CD4-positive, alpha-beta T cell (primary cell): ENCODE measurements at regions not wholly inside any gene's neighbourhood (a gene's known extent, or its start where the extent isn't known, plus 50 kb on each side); places are given as distances from the start of the nearest gene placed in this dataset.

Experiments
- ATAC-seq: fragments of 200-7000 bp; cut with Tn5 transposase; one replicate; pipeline ENCODE4 v1.10.0; 2022; ENCODE audit warnings: mild to moderate bottlenecking; ENCODE audit not compliant: poor library complexity
- CTCF ChIA-PET: fragments of 350-600 bp; sonication (Branson Sonifier 250); formaldehyde crosslinking; loops from one replicate; lab custom pipeline; 2021; ENCODE audit warnings: antibody characterized with exemption, inconsistent platforms; lab: Charles Lee
- POLR2A ChIA-PET: fragments of 350-600 bp; sonication (Branson Sonifier 250); formaldehyde crosslinking; loops from one replicate; lab custom pipeline; 2021; ENCODE audit warnings: antibody characterized with exemption, inconsistent platforms; lab: Charles Lee
- DNase-seq, 14 experiments: peaks; one replicate each; pipeline ENCODE4 v3.0.0-alpha.2; 2013 to 2020; ENCODE audit warnings: mixed read lengths in 2 of 14
- H3K27ac ChIP-seq, 2 donors: one replicate each; pipeline versions ENCODE4 v1.5.1 to v1.7.0; 2013; ENCODE audit warnings: low read length in 2 of 2, low read depth in 1 of 2, mild to moderate bottlenecking in 1 of 2
- H3K27me3 ChIP-seq, 2 experiments: 1 replicate in 1 of 2; 2 replicates in 1 of 2; pipeline versions ENCODE4 v1.6.1 to v1.7.0; 2013; ENCODE audit warnings: low read length in 2 of 2, control low read depth in 1 of 2, mild to moderate bottlenecking in 1 of 2, moderate library complexity in 1 of 2; ENCODE audit not compliant: insufficient read depth in 2 of 2, control insufficient read depth in 1 of 2
- H3K36me3 ChIP-seq: one replicate; pipeline ENCODE4 v1.6.1; 2013; ENCODE audit warnings: low read length, control low read depth; ENCODE audit not compliant: insufficient read depth
- H3K4me1 ChIP-seq: one replicate; pipeline ENCODE4 v1.6.1; 2013; ENCODE audit warnings: low read length, control low read depth; ENCODE audit not compliant: insufficient read depth
- H3K4me3 ChIP-seq: one replicate; pipeline ENCODE4 v1.5.1; 2013; ENCODE audit warnings: mild to moderate bottlenecking, low read length, moderate library complexity
- H3K9me3 ChIP-seq, 2 experiments: 1 replicate in 1 of 2; 2 replicates in 1 of 2; pipeline versions ENCODE4 v1.6.1 to v1.7.0; 2013; ENCODE audit warnings: low read length in 2 of 2, mild to moderate bottlenecking in 2 of 2, control low read depth in 1 of 2, moderate library complexity in 1 of 2; ENCODE audit not compliant: control insufficient read depth in 1 of 2, insufficient read depth in 1 of 2
- H3K27ac Mint-ChIP-seq: one replicate; pipeline ENCODE4 v1.8.0; 2020; ENCODE audit warnings: mixed read lengths
- H3K27me3 Mint-ChIP-seq: one replicate; pipeline ENCODE4 v1.8.0; 2021; ENCODE audit warnings: mixed read lengths
- H3K36me3 Mint-ChIP-seq: one replicate; pipeline ENCODE4 v1.8.0; 2021; ENCODE audit warnings: low read depth, mixed read lengths
- H3K4me1 Mint-ChIP-seq: one replicate; pipeline ENCODE4 v1.8.0; 2021; ENCODE audit warnings: low read depth, mixed read lengths
- H3K4me3 Mint-ChIP-seq: one replicate; pipeline ENCODE4 v1.8.0; 2020; ENCODE audit warnings: mild to moderate bottlenecking, mixed read lengths
- H3K9me3 Mint-ChIP-seq: one replicate; pipeline ENCODE4 v1.8.0; 2020; ENCODE audit warnings: mixed read lengths
- CTCF ChIP-seq: fragments of 200-600 bp; IDR thresholded peaks from one replicate; pipeline ENCODE4 v1.8.0; 2022; ENCODE audit warnings: antibody characterized with exemption, mild to moderate bottlenecking
- intact Hi-C, 2 experiments: fragments of 100-400 bp; cut with DNase I in 1 of 2; cut with micrococcal nuclease in 1 of 2; formaldehyde crosslinking; loops; one replicate each; pipeline versions ENCODE4 v1.15.1 to v1.9.0; 2023 to 2025; cut with DNase I, micrococcal nuclease

- Mint-ChIP-seq H3K27me3 (peaks cover 4% of the 10 kb centered on the region), H3K9me3 (no peaks in the 10 kb centered on the region), H3K36me3 (no peaks in the 10 kb centered on the region), H3K4me3 (no peak overlapping the region), H3K4me1 (no peaks in the 10 kb centered on the region), H3K27ac (no peak overlapping the region)
- POLR2A ChIA-PET, result no interaction called here
- intact Hi-C loops, result no loop called here
- H3K36me3 ChIP-seq, result no peaks in the 10 kb centered on the region
- no peaks in the 10 kb centered on the region for H3K9me3 ChIP-seq
- ATAC-seq, result no peak
- H3K4me3 ChIP-seq, result no peak overlapping the region
- TF ChIP-seq CTCF, result no peak
- no peak overlapping the region for H3K27ac ChIP-seq
- peaks cover 3 to 4% of the 10 kb centered on the region in 2 experiments for H3K27me3 ChIP-seq
- H3K4me1 ChIP-seq, result no peaks in the 10 kb centered on the region
- DNase-seq, result no peak
- CTCF ChIA-PET, result no interaction called here
Measured at GRCh38 chr6:134684423-134684795, 265.5 kb downstream of the ALDH8A1 start.

GRCh38 chr6:134683783-134684422 lies 266.0 kb downstream of the ALDH8A1 start:
- no peaks in the 10 kb centered on the region for H3K4me1 ChIP-seq
- H3K27me3 ChIP-seq, result no peaks in the 10 kb centered on the region
- ChIA-PET POLR2A (no interaction called here), CTCF (no interaction called here)
- H3K4me1 Mint-ChIP-seq, result no peaks in the 10 kb centered on the region
- no peaks in the 10 kb centered on the region for H3K36me3 ChIP-seq
- intact Hi-C loops, result no loop called here
- TF ChIP-seq CTCF, result no peak
- no peaks in the 10 kb centered on the region for H3K9me3 ChIP-seq
- H3K9me3 Mint-ChIP-seq, result no peaks in the 10 kb centered on the region
- DNase-seq (no peak), ATAC-seq (no peak)
- peaks cover 4% of the 10 kb centered on the region for H3K27me3 Mint-ChIP-seq
- H3K4me3 Mint-ChIP-seq, result no peak overlapping the region
- H3K36me3 Mint-ChIP-seq, result no peaks in the 10 kb centered on the region
- no peak overlapping the region for H3K27ac ChIP-seq
- no peak overlapping the region for H3K4me3 ChIP-seq
- H3K27ac Mint-ChIP-seq, result no peak overlapping the region

GRCh38 chr6:134680433-134680832 lies 269.5 kb downstream of the ALDH8A1 start:
- no peak overlapping the region for H3K27ac ChIP-seq
- no peaks in the 10 kb centered on the region for H3K4me1 ChIP-seq
- no peaks in the 10 kb centered on the region for H3K27me3 ChIP-seq
- Mint-ChIP-seq H3K4me3 (no peak overlapping the region), H3K27me3 (no peaks in the 10 kb centered on the region), H3K4me1 (no peaks in the 10 kb centered on the region), H3K36me3 (no peaks in the 10 kb centered on the region), H3K9me3 (no peaks in the 10 kb centered on the region), H3K27ac (no peak overlapping the region)
- DNase-seq (no peak), ATAC-seq (no peak)
- TF ChIP-seq CTCF, result no peak
- H3K4me3 ChIP-seq, result no peak overlapping the region
- ChIA-PET CTCF (no interaction called here), POLR2A (no interaction called here)
- no peaks in the 10 kb centered on the region for H3K36me3 ChIP-seq
- no peaks in the 10 kb centered on the region for H3K9me3 ChIP-seq
- intact Hi-C loops, result no loop called here
